ENCODE measurements at regions not wholly inside any gene's neighbourhood (a gene's known extent, or its start where the extent isn't known, plus 50 kb on each side); places are given as distances from the start of the nearest gene placed in this dataset.
"Not testable (repeated sequence)": the region's sequence is repeated elsewhere in the genome, so short reads cannot be mapped to it uniquely, and the experiment has no call there.

DNA sequence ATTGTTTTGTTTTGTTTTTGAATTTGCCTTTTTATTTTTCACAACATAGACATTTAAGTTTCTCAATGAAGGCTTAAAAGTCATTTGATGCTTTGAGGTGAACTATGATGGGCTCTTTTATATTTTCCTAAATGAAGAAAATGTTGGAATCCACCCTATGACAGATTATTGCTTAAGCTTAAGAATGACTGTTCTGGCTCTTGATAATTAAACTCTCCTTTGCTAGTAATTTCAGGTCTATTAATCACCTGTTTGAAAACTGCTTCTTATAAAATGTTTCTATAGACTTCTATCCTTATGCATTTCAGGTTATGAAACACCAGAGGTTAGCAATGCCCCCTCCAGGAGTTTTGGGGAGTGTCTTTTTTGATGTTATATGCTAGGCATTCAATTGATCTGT is 424.1 kb upstream of the DYNLRB2 start:
- DNase-seq: no peak

DNA sequence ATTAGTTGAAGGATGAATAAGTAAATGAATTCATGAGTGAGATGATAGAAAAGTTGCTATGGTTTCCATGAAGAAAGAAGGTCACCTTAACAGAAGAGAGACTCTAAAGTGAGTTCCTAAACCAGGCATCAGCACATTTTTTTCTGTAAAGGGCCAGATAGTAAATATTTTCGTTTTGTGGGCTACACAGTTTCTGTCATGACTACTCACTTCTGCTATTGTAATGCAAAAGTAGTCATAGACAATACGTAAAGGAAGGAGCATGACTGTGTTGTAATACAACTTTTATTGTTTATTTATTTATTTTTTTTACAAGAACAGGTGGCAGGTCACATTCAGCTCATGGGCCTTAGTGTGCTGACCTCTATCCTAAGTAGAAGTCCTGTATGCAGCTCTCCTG is 426.1 kb upstream of the DYNLRB2 start:
- no peak for DNase-seq

DNA sequence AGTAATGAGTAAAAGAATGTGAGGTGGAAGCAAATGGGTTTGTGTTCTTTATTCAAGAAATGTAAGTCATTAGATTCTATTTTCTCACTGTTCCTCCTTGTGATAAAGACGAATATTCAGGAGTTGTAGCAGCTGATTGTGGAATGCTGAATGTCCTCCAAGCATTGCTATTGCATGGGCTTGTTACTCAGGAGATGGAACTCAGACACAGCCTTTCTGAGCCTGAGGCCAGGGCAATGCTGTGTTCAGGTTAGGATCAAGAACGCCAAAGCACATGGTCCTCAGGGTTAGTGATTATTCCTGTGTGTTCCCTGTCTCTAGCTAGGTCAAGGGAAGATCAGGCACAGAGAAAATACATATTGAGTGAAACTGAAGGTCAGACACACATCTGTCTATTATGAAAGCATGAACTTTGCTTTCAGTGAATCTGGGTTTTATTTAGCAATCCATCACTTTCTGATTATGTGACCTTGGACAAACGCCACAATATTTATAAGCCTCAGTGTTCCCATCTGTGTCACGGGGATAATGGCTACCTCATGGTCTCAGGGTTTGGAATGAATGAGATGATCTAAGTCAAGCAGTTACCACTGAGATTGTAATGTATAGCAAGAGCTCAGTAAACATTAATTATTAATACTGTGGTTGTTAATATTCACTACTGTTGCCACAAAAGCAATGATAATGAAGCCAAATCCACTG is 426.8 kb upstream of the DYNLRB2 start:
- DNase-seq: no peak

DNA sequence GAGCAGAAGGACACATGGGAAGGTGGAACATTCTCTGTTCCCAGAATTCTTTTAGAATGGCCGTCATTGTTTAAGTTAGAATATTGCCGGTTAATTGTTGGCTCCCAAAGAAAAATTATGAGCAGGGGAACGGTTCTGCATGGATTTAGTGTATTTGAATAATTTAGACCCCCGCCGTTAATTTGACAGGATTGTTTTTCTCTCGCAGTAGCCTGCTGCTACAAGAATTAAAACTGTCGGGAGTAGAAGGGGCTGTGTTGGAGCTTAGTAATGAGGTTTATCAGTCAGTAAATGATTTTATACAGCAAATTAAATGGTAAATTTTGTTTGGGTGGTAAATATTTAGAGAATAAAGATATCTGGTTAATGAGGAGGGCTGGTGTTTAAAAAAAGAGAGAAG is 431.2 kb upstream of the DYNLRB2 start:
- no peak for DNase-seq

DNA sequence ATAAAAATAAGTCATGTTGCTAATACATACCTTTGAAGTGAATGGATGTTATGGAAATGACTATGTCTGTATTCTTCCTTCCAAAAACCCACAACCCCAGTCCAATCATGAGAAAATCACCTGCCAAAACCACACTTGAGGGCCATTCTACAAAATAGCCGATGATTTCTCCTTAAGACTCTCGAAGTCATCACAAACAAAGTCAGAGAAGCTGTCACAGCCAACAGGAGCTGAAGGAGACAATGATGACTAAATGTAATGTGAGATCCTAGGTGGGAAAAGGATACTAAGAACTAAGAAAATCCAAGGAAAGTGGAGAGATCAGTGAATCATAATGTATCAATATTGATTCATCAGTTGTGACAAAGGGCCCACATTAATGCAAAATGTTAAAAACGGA is 432.9 kb upstream of the DYNLRB2 start:
- DNase-seq: no peak

DNA sequence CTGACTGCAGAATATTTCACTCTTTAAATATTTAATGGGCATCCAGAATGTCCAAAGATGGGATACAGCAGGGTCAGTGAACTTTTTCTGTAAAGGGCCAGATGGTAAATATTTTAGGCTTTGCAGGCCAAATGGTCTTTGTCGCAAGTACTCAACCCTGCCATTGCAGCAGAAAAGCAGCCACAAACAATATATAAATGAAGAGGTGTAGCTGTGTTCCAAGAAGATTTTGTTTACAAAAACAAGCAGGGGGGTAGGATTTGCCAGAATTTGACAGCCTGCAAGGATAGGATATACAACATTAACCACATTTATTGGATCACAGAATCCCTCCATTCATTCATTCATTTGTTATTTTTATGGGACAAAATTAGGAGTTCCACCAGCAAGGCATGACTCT is 435.0 kb upstream of the DYNLRB2 start:
- DNase-seq: no peak

DNA sequence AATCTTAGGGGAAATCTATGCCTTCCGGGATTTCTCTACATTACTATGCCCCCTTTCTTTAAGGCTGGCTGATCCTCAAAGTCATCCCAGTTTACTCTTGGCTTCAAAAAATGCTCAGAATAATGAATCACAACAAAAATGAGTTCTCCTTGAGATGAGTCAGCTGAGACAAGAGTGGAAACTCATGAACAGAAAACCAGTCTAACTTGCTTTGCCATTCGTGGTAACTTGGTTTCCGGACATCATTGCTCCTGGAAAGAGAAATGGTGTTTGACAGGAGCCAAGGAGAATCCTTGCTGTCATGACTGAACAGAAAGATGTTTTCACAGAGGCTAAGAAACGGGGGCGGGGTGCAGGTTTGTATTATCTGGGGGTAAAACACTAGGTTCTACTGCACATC is 435.6 kb upstream of the DYNLRB2 start:
- DNase-seq: no peak

DNA sequence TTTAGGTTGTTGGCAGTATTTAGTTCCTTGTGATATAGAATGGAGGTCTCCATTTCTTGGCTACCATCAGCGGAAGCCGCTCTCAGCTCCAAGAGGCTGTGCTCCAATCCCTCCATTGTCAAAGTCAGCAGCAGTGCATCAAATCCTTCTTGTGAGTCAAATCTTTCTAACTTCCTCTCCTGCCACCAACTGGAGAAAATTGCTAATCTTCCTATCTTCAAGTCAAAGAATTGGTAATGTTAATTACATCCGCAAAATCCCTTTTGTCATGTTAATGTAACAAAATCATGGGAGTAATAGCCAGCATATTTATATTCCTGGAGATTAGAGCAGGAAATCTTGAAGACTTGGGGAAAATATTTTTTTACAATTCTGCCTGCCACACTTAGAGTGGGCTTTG is 436.4 kb upstream of the DYNLRB2 start:
- no peak for DNase-seq

DNA sequence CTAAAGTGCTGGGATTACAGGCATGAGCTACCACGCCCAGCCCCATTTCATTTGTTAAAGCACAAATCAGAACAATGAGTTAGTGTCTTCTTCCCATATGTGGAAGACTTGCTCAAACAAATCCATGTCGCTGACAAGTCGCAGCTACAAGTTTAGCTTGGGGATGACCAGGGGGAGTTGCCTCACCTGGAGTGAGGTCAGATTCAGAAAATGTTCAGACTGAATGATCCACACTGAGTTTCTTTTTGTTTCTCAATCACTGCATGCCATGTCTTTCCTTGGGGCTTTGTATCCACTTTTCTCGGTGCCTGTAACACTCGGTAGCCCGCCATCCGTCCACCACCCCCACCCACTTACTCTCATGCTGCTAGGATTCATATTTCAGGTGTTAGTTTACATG is 437.3 kb upstream of the DYNLRB2 start:
- no peak for DNase-seq

DNA sequence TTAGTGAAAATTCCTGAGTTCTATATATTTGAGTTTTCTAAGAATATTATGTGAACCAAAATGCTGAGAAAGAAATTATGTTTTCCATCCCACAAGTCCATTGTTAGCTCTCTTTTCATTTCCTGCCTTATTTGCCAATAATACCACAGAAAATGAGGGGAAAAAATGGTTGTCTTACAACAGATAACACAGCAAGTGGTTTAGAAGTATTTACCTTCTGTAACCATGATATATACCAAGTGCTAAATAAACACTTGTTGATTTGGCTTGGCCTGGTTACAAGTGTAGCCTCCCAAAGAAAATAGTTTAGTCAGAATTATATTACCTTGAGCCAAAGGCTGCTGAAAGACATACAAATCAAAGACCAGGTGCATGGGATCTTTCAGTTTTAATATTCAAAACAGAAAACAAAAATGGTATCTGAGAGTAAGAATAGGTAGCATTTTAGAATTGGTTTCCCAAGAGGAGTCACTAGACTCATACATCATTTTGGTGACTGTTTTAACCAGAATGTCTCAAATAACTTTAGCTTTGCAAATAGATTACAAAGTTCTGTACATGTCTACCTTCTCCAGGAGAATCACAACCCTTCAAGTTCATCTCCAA is 439.8 kb upstream of the DYNLRB2 start:
- DNase-seq: no peak

DNA sequence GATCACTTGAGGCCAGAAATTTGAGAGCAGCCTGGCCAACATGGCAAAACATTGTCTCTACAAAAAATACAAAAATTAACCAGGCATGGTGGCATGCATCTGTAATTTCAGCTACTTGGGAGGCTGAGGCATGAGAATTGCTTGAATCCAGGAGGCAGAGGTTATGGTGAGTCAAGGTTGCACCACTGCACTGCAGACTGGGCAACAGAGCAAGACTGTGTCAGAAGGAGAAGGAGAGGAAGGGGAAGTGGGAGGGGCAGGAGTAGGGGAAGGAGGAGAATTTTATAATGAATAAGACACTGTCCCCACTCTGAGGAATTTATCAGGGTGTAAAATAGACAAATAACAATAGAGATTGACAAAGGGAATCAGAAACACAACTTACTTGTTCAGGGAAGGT is 440.6 kb upstream of the DYNLRB2 start:
- no peak for DNase-seq

DNA sequence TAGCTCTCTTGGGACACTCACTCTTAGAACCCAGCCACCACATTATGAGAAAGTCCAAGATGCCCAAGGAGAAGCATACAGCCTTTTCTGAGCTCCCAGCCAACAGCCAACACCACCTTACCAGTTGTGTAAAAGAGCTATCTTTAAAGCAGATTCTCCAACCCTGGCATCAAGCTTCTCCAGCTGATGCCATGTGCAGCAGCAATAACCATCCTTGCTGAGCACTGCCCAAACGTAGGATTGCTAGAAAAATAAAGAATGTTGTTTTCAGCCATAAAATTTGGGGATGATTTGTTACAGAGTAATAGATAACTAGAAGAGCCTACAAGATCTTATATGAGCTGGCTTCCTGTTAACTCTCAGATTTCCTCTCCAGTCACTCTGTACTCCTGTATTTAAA is 443.7 kb upstream of the DYNLRB2 start:
- DNase-seq: no peak

DNA sequence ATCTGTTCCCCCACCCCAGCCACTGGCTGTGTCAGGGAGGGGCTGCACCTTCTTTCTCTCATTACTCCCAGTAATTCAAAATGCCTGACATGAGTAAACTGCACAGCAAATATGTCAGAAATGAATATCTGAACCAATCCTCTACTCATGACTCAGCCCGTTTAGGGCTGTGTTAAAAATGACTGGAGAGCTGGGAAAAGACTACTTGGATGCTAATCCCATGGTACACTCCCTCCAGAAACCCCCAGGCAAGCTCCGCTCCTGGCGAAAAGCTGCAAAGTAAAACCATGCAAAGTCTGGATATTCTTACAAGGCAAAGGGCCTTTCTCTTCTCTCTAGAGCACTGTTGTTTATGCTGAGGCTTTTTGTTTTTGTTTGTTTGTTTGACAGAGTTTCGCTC is 448.1 kb upstream of the DYNLRB2 start:
- no peak for DNase-seq

DNA sequence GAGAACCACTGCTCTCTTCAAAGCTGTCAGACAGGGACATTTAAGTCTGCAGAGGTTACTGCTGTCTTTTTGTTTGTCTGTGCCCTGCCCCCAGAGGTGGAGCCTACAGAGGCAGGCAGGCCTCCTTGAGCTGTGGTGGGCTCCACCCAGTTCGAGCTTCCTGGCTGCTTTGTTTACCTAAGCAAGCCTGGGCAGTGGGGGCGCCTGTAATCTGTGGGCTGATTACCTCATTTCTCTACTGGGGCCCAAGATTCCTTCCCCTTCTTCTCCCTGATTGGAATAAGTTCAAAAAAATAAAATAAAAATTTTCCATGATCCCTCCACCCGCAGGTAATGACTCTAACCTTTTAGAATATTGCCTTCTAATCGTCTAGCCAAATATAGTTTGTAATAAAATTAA is 449.3 kb upstream of the DYNLRB2 start:
- DNase-seq: not testable (repeated sequence)

DNA sequence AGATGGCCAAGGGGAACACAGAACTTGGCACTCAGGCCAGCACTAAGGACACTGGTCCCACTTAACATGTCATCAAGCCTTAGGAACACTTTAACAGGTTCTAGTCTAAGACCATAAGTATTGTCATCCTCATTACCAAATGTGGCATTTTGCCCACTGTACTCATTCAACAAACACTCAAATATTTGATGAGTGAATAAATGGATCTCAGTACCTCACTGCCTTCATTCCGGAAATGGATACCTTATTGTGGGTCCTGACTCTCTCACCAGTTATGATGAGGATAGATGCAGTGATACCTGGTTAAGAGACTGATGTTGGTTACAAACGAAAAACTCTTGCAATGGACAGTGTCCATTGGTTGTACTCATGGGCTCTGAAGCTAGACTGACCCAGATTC is 455.2 kb upstream of the DYNLRB2 start:
- DNase-seq: no peak

DNA sequence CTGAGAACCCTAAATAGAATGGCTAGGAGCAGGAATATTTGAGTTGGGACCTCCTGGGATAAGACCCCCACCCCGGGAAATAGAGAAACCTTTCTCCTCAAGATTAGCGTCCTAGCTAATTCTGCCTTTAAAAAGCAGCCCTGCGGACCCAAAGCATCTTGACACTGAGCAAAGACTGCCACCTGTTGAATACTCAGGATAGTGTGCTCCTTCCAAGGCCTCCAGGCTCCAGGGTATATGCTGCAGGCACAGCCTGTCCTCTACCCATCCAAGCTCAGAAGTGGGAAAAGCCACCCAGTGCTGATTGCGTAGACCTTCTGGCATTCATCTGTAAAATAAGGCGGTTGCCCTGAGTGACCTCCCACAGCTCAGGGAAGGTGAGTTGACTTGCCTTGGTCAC is 456.2 kb upstream of the DYNLRB2 start:
- no peak for DNase-seq

DNA sequence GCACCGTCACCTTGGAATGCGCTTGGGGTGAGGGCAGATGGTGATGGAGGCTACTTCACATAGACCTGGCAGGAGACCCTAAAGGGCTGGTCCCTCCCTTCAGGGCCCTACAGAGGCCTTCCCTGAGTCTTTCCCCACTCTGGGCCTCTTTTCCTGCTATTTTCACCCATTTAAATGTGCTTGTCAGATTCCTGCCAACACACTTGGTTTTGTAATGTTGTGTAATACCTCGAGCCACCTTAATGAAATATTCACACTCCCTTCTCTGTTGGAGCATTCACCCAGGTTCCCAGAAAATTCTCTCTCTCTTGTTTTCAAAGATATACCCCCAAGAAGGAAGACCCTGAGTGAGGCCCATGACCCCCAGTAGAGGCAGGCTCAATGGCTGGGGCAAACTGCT is 456.6 kb upstream of the DYNLRB2 start:
- DNase-seq: no peak

DNA sequence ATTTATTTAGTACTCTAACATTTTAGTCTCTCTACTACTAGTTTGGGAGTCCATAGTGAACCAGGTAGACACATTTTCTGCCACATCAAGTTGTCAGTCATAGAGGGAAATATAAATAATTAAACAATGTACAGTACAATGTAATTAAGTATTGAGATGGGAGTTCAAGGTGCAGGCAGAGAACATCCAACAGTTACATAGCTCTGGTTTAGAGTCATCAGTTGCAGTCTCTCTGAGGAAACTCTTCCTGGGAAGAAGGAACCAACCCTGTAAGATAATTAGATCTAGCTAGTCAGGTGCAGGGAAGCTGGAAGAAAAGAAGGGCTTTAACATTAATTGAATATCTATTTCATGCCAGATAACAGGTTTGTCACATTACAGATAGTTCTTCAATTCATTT is 457.9 kb upstream of the DYNLRB2 start:
- DNase-seq: no peak

DNA sequence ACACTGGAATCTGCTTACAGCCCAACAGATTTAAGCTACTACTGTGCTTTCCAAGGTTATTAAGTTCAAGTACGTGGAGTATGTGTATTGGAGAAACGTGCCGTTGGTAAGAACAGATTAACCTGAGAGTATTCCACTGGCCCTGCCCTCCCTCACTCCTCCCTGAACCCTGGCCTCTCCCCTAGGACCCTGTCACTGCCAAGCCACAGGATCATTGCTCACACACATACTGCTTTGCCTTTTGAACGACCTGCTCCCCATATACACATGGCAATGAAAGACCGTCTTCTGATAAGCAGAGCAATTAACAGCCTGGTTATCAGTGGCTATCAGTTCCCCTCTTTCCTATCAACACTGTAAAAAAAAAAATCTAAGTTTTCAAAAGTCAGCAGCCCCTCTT is 458.9 kb upstream of the DYNLRB2 start:
- DNase-seq: no peak

DNA sequence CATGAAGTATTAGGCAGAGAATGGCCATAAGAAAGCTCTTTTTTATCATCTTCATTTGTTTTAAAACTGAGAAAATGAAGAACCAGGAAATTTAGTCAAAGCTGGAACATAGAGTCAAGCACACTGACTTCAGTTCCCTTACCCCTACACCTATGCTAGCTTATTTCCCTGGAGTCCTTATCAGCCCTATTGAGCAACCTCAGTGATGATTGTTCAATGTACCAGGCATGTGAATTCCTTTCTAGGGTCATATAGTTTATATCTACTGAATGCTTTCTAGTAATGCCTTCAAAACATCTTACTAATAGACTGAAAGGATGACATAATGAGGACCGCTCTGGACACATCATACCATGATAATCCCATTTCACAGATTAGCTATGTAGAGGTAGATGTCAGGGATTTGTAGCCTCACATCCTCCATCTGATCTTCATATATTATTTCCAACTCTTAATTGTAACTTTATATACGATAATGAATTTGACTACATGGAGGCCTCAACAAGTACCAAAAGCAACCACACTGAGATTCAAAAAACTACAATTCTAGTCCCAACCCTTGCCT is 460.4 kb upstream of the DYNLRB2 start:
- DNase-seq: no peak

DNA sequence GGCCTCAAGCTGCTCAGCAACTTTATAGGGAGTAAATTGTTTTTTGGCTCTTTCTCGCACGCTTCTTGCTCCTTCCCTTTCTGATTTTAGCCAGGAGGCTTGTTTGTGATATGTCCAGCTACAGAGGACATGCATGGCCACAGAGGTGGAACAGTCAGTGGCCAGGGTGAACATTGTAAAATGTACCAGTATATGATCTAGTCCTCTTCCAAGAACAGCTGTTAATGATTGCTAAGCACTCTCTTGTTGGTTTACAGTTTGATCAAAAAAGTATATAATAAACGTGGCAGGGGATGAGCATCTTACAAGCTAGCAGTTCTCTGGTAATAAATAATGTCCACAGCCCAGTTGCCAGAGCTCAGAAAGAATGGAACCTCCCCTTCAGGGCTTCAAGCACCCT is 461.7 kb upstream of the DYNLRB2 start:
- no peak for DNase-seq

DNA sequence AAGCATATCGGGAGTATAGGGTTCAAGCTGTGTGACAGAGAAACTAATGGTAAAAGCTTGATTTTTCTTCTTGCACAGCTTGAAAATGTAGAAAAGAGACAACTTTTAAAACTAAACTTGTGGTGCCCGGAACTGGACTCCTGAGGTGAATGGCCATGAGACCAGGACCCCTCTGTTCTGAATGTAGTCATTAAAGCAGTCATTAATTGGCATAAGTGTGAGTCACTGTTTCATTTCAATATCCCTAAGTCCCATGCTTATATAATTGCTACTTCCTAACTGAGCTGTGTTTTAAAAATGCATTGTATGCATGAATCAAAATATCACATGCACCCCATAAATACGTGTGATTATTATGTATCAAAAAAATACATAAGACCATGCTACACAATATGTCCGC is 463.1 kb upstream of the DYNLRB2 start:
- DNase-seq: no peak

DNA sequence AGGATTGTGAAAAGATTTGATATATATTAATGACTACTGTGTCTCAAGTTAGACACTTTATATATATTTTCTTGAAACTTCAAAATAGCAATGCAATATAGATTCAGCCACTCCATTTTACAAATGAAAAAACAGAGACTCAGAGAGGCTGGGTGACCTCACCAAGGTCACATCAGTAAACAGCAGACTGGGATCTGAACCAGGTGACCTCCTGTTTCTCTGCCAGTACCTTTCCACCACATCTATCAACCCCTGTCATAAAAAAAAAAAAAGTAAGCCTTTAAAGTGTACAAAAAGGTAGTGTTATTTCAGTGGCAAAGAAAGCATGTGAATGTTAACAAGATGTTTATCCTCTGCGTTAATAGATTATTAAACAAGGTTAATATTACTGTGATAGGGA is 466.5 kb upstream of the DYNLRB2 start:
- DNase-seq: no peak

DNA sequence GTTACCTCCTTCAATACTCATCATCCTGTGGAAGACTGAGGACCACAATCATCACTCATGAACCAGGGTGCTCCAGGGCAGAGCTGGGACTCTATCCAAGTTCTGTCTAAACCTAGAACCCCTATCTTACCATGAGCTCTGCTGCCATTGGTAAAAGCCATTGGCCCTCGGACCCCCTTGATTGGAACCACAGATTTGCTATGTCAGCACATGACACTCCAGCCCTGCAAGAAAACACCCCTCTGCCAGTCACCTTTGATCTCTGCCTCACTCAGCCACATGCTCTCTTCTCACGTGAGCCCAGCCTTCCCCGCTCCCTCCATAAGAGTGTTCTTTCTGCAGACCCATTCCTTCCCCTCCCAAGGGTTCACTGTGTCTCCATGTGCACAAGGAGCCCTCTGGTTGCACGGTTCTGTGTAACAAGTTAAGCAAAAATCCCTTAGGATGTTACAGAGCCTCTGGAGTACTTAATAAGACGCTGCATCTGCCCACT is 468.8 kb upstream of the DYNLRB2 start:
- DNase-seq: no peak

Measured in NCI-H1930 (cell line).